ENCODE measurements at regions not wholly inside any gene's neighbourhood (a gene's known extent, or its start where the extent isn't known, plus 50 kb on each side); places are given as distances from the start of the nearest gene placed in this dataset.

- no peaks in the 10 kb centered on the region for H3F3A ChIP-seq (ENCODE audit: insufficient read depth)
- H4K20me1 ChIP-seq (ENCODE audit: low read depth, low read length): no peaks in the 10 kb centered on the region
- no peak overlapping the region for H3K27ac ChIP-seq (ENCODE audit: low read depth, low read length)
- H3K9me3 ChIP-seq (ENCODE audit: insufficient read depth, low read length): no peaks in the 10 kb centered on the region
- no peak overlapping the region for H2AFZ ChIP-seq (ENCODE audit: low read depth, low read length, severe bottlenecking)
- no peaks in the 10 kb centered on the region for H3K36me3 ChIP-seq (ENCODE audit: low read length)
- H3K9ac ChIP-seq (ENCODE audit: low read length): no peak overlapping the region
- H3K79me2 ChIP-seq (ENCODE audit: insufficient read depth, low read length): no peaks in the 10 kb centered on the region
- H3K4me3 ChIP-seq (ENCODE audit: insufficient read depth, low read length, poor library complexity, severe bottlenecking): no peak overlapping the region
- no peak overlapping the region for H3K4me2 ChIP-seq (ENCODE audit: low read depth, low read length, poor library complexity, severe bottlenecking)
- H3K9me2 ChIP-seq (replicated peaks; ENCODE audit: insufficient read depth, low read length): no peaks in the 10 kb centered on the region
- no peaks in the 10 kb centered on the region for H3K27me3 ChIP-seq (ENCODE audit: low read length)
- TF ChIP-seq CTCF (IDR thresholded peaks at IDR 0.05; ENCODE audit: insufficient read depth, low read length, poor library complexity, severe bottlenecking): no peak
- TF ChIP-seq EZH2phosphoT487 (conservative IDR thresholded peaks at IDR 0.05; ENCODE audit: low read length): no peak
These were observed 690.9 kb downstream of the BRD1 start for GRCh38 chr22:49136816-49137180.

- Histone ChIP-seq H3K27ac (ENCODE audit: low read depth, low read length) (no peak overlapping the region), H3K4me2 (ENCODE audit: low read depth, low read length, poor library complexity, severe bottlenecking) (no peak overlapping the region), H3K79me2 (ENCODE audit: insufficient read depth, low read length) (no peaks in the 10 kb centered on the region), H4K20me1 (ENCODE audit: low read depth, low read length) (no peaks in the 10 kb centered on the region), H3F3A (ENCODE audit: insufficient read depth) (no peaks in the 10 kb centered on the region), H3K4me3 (ENCODE audit: insufficient read depth, low read length, poor library complexity, severe bottlenecking) (no peak overlapping the region), H2AFZ (ENCODE audit: low read depth, low read length, severe bottlenecking) (no peak overlapping the region), H3K9ac (ENCODE audit: low read length) (no peak overlapping the region), H3K9me3 (ENCODE audit: insufficient read depth, low read length) (no peaks in the 10 kb centered on the region), H3K36me3 (ENCODE audit: low read length) (no peaks in the 10 kb centered on the region), H3K9me2 (replicated peaks; ENCODE audit: insufficient read depth, low read length) (no peaks in the 10 kb centered on the region), H3K27me3 (ENCODE audit: low read length) (no peaks in the 10 kb centered on the region)
- TF ChIP-seq EZH2phosphoT487 (conservative IDR thresholded peaks at IDR 0.05; ENCODE audit: low read length): no peak
- TF ChIP-seq CTCF (IDR thresholded peaks at IDR 0.05; ENCODE audit: insufficient read depth, low read length, poor library complexity, severe bottlenecking): no peak
These were observed 691.4 kb downstream of the BRD1 start for GRCh38 chr22:49136041-49136815.

- Histone ChIP-seq H3K36me3 (ENCODE audit: low read length) (no peaks in the 10 kb centered on the region), H3K27ac (ENCODE audit: low read depth, low read length) (no peak overlapping the region), H3K27me3 (ENCODE audit: low read length) (no peaks in the 10 kb centered on the region), H3K4me2 (ENCODE audit: low read depth, low read length, poor library complexity, severe bottlenecking) (no peak overlapping the region), H3K9me3 (ENCODE audit: insufficient read depth, low read length) (no peaks in the 10 kb centered on the region), H3K9me2 (replicated peaks; ENCODE audit: insufficient read depth, low read length) (no peaks in the 10 kb centered on the region), H3F3A (ENCODE audit: insufficient read depth) (no peaks in the 10 kb centered on the region), H3K79me2 (ENCODE audit: insufficient read depth, low read length) (no peaks in the 10 kb centered on the region), H2AFZ (ENCODE audit: low read depth, low read length, severe bottlenecking) (no peak overlapping the region), H3K4me3 (ENCODE audit: insufficient read depth, low read length, poor library complexity, severe bottlenecking) (no peak overlapping the region), H4K20me1 (ENCODE audit: low read depth, low read length) (no peaks in the 10 kb centered on the region), H3K9ac (ENCODE audit: low read length) (no peak overlapping the region)
- TF ChIP-seq CTCF (IDR thresholded peaks at IDR 0.05; ENCODE audit: insufficient read depth, low read length, poor library complexity, severe bottlenecking) (no peak), EZH2phosphoT487 (conservative IDR thresholded peaks at IDR 0.05; ENCODE audit: low read length) (no peak)
These were observed 693.6 kb downstream of the BRD1 start for GRCh38 chr22:49134076-49134475.
